HEK293T (cell line): ENCODE measurements at regions not wholly inside any gene's neighbourhood (a gene's known extent, or its start where the extent isn't known, plus 50 kb on each side); places are given as distances from the start of the nearest gene placed in this dataset.

Experiments used
- ARNT ChIP-seq: fragments of 450-650 bp; IDR thresholded peaks from 2 replicates; pipeline ENCODE4 v1.6.1; 2017; ENCODE audit warnings: mild to moderate bottlenecking
- BHLHE40 ChIP-seq: fragments of 450-650 bp; IDR thresholded peaks from 2 replicates; pipeline ENCODE4 v1.6.1; 2016; ENCODE audit warnings: mild to moderate bottlenecking, moderate library complexity, borderline replicate concordance
- CTBP1 ChIP-seq: fragments of 450-650 bp; IDR thresholded peaks from 2 replicates; pipeline ENCODE4 v1.6.1; 2016; ENCODE audit warnings: borderline replicate concordance
- ELF4 ChIP-seq: fragments of 450-650 bp; IDR thresholded peaks from 2 replicates; pipeline ENCODE4 v1.6.1; 2017; ENCODE audit warnings: antibody characterized with exemption
- FOXA1 ChIP-seq: fragments of 450-650 bp; IDR thresholded peaks from 2 replicates; pipeline ENCODE4 v1.6.1; 2016; ENCODE audit warnings: mild to moderate bottlenecking
- FOXK2 ChIP-seq: fragments of 450-650 bp; IDR thresholded peaks from 2 replicates; pipeline ENCODE4 v1.6.1; 2016; ENCODE audit warnings: mild to moderate bottlenecking
- FOXM1 ChIP-seq: fragments of 450-650 bp; IDR thresholded peaks from 2 replicates; pipeline ENCODE4 v1.6.1; 2017; ENCODE audit warnings: mild to moderate bottlenecking, borderline replicate concordance
- HDGF ChIP-seq: fragments of 450-650 bp; IDR thresholded peaks from 2 replicates; pipeline ENCODE4 v1.6.1; 2017; ENCODE audit warnings: antibody characterized with exemption, borderline replicate concordance
- L3MBTL2 ChIP-seq: fragments of 450-650 bp; conservative IDR thresholded peaks from 2 replicates; pipeline ENCODE4 v1.6.1; 2016; ENCODE audit warnings: mild to moderate bottlenecking
- NFRKB ChIP-seq: fragments of 450-650 bp; IDR thresholded peaks from 2 replicates; pipeline ENCODE4 v1.6.1; 2016; ENCODE audit warnings: mild to moderate bottlenecking, moderate library complexity
- PKNOX1 ChIP-seq: fragments of 450-650 bp; IDR thresholded peaks from 2 replicates; pipeline ENCODE4 v1.6.1; 2016
- SP1 ChIP-seq: fragments of 450-650 bp; IDR thresholded peaks from 2 replicates; pipeline ENCODE4 v1.6.1; 2017
- SUZ12 ChIP-seq: fragments of 450-650 bp; IDR thresholded peaks from 2 replicates; pipeline ENCODE4 v1.6.1; 2016; ENCODE audit warnings: mild to moderate bottlenecking
- ZNF384 ChIP-seq: fragments of 450-650 bp; IDR thresholded peaks from 2 replicates; pipeline ENCODE4 v1.6.1; 2016

- no peak for TF ChIP-seq SP1
- no peak for TF ChIP-seq ARNT
- no peak for TF ChIP-seq ZNF384
- no peak for TF ChIP-seq ELF4
- no peak for TF ChIP-seq PKNOX1
- no peak for TF ChIP-seq HDGF
- TF ChIP-seq FOXK2: no peak
- no peak for TF ChIP-seq FOXM1
- no peak for TF ChIP-seq BHLHE40
- no peak for TF ChIP-seq FOXA1
- no peak for TF ChIP-seq NFRKB
- TF ChIP-seq L3MBTL2: no peak
- TF ChIP-seq SUZ12: no peak
- no peak for TF ChIP-seq CTBP1
Observed at GRCh38 chr17:72363089-72363610, 242.3 kb downstream of the SOX9 start.
